HG03442 (cell line): ENCODE measurements at regions not wholly inside any gene's neighbourhood (a gene's known extent, or its start where the extent isn't known, plus 50 kb on each side); places are given as distances from the start of the nearest gene placed in this dataset.
"Not testable (repeated sequence)": the region's sequence is repeated elsewhere in the genome, so short reads cannot be mapped to it uniquely, and the experiment has no call there.

Experiments used
- ATAC-seq: cut with Tn5 transposase; IDR thresholded peaks from one replicate; pipeline ENCODE4 v1.9.1; 2021; ENCODE audit warnings: mild to moderate bottlenecking, moderate library complexity; ENCODE audit not compliant: unreplicated experiment

DNA sequence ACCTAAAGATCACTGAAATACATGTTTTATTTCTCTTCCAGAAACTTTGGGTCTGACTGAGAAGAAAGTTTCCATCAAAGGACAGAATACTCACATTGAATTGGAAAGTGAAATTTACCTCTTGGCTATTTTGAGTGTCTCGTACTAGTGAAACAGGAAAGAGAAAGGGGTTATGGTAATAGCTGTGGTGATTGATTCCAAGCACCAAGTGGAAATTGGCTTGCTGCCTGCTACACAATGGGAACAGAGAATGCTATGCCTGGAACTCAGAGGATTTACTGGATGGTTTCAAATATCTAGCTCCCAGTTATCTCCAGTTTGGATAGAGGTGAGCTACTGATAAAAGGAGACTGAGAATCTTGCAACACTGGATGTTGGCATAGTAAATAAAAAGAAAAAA lies 492.8 kb upstream of the FSIP2 start:
- no peak for ATAC-seq

DNA sequence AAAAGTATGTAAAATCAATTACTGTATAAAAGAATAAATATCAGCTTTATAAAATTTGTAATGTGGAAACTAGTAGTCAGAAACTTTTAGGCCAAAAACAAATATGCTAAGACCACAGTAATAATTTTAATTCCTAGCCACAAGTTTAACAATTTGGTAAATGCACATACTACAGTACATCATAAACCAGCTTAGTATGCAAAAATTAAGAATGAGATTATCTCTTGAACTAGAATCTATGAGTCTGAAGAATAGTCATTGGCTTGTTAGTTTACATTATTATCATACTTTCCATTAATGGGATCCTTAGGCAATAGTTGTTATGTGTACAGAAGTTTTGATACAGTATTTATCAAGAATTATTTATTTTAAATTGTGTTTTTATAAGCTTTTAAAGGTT lies 491.9 kb upstream of the FSIP2 start:
- no peak for ATAC-seq

DNA sequence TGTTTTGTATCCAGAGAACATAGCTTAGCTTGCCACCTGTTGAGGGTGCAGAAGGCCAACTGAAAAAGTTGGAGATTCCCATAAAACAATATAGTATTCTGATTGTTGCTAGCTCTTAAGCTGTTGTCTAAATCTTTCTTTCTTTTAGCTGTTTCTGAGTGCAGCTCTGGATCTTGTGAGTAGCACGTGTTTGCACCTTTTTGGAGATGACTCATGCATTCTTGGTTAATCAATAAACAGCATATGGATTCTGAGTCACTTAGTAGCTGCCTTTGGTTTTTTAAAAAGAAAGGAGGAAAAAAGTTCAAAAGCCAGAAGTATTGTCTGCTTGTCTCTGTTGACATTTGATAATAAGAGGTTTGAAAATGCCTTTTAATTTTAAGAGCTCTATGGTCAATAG lies 483.0 kb upstream of the FSIP2 start:
- ATAC-seq: peak; percentile 54

DNA sequence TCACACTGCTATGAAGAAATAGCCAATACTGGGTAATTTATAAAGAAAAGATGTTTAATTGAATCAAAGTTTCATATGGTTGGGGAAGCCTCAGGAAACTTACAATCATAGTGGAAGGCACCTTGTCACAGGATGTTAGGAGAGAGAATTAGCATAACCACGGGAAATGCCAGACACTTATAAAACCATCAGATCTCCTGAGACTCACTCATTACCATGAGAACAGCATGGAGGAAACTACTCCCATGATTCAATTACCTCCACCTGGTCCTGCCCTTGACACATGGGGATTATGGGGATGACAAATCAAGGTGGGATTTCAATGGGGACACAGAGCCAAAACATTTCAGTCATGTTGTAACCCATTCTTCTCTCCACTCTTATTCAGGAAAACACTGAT lies 472.9 kb upstream of the FSIP2 start:
- ATAC-seq: no peak

DNA sequence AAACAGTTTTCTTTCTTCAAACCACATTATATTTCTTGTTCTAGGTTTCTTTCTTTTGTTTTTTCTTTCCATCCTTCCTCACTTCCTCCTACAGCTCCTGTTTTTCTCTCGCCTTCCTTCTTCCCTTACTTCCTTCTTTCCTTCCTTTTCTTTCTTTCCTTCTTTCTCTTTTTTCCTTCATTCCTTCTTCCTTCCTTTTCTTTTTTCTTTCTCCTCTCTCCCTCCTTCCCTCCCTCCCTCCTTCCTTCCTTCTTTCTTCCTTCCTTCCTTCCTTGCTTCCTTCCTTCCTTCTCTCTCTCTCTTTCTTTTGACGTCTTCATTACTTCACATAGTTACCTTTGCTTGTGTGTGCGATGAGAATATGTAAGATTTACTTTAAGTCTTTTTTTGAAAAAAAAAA lies 470.0 kb upstream of the FSIP2 start:
- no peak for ATAC-seq

DNA sequence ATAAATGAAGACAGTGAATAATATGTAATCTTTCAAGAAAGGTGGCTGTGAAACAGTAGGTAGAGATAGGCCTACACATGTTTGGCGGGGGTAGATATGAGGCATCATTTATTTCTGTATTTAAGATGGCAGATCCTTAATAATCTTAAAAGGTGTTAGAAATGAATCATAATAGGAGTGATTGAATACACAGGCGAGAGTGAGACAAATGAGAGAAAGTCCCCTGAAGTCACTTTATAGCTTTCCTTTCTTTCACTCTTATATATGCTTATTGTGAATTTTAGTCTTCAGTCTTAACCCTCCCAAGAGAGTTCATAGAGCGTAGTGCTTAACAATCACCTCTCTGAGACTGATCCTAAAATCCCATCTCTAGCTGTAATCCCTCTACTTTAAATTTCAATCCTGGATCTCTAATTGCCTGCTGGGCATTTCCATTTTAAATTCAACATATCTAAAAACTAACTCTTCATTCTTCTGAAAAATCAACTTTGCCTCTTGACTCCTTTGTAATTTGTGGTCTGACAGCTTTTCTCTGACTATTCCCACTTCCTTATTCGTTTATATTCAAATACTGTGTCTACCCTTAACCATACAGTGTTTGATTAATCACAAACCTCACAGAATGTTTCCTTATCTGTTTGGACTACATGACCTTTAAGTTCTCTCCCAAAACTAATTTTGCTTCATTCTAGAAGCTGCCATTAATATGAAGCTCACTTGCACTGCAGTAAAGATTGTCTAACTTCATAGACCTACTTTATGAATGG lies 463.7 kb upstream of the FSIP2 start:
- no peak for ATAC-seq

DNA sequence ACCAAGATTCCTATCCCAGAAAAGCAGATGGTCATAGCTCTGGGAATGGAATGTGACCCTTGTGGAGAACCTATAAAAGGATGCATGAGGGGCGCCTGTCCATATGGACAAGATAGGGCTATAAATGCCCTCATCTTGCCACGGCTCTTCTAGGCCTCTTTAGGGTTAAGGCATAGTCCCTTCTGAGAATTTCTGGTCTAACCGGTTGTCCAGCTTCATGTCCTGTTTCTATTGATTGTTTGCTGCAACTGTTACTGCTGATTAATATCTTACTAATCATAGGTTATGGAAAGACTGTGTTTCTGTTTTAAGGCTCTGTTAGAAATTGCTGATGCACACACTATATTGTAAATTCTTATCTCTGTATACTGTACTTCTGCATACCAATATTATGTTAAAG lies 462.6 kb upstream of the FSIP2 start:
- not testable (repeated sequence) for ATAC-seq

DNA sequence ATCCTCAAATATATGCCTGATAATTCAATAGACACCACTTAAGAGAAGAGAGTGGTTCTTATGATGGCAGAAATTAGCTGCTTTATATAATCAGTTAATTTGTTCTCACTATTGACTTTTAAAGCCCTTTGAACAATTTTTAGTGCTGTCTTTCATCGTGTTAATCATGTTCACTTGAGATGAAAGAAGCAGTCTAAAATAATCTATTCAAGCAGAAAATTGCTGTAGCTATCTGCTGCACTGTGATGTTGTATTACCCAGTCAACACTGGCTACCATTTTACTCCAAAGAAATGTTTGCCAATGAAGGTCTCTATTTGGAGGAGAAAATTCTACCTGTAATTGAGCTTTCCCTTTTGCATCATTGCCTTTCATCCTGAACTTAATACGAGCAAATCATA lies 459.8 kb upstream of the FSIP2 start:
- ATAC-seq: no peak

DNA sequence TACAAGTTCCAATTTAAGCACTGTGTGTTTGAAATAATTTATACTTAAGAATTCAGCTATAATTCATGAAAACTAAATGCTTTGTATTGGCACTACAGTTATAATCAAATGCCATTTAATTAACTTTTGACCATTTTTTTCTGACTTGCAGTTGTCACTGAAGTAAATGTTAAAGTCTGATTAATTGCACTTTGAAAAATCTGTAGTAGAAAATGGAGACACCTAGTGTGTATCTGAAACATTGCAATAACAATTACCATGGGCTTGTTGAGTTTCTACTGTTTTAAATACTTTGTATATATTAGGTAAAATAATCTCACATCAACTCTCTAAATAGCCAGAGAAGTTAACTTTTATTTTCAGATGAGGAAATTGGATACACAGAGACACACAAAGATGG lies 458.6 kb upstream of the FSIP2 start:
- ATAC-seq: no peak

DNA sequence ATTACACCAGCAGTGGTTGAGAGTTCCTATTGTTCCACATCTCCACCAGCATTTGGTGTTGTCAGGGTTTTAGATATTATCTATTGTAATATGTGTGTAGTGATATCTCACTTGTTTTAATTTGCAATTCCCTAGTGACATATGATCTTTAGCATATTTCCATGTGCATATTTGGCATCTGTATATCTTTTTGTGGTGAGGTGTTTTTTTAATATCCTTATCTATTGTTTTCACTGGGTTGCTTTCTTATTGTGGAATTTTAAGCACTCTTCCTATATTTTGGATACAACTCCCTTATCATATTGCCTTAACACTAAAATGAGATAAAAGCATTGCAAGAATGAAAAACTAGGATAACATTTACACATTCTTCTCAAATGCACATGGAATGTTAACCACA lies 453.9 kb upstream of the FSIP2 start:
- ATAC-seq: no peak

DNA sequence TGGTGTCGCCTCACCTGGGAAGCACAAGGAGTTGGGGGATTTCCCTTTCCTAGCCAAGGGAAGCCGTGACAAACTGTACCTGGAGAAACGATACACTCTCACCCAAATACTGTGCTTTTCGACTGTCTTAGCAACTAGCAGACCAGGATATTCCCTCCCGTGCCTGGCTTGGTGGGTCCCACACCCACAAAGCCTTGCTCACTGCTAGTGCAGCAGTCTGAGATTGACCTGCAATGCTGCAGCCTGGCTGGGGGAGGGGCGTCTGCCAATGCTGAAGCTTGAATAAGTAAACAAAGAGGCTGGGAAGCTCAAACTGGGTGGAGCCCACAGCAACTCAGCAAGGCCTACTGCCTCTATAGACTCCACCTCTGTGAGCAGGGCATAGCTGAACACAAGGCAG lies 448.6 kb upstream of the FSIP2 start:
- not testable (repeated sequence) for ATAC-seq

DNA sequence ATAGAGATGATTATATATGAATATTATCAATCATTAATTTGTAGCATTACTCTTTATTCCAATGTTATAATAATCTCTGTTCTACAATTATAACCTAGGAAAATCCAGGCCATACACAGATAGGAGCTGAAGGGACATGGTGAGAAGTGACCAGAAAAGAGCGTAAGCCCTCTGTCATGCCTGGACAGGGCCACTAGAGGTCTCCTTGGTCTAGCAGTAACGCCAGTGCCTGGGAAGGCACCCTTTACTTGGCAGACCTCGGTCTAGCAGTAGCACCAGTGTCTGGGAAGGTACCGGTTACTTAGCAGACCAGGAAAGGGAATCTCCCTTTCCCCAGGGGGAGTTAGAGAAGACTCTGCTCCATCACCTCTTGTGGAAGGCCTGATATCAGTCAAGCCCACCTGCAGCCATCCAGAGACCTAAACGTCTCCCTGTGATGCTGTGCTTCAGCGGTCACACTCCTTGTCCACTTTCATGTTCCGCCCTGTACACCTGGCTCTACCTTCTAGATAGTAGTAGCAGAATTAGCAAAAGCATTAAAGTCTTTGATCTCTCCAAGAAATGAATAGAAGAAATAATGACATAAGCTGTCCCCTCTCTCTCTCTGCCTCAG lies 447.5 kb upstream of the FSIP2 start:
- peak; percentile 99 for ATAC-seq

DNA sequence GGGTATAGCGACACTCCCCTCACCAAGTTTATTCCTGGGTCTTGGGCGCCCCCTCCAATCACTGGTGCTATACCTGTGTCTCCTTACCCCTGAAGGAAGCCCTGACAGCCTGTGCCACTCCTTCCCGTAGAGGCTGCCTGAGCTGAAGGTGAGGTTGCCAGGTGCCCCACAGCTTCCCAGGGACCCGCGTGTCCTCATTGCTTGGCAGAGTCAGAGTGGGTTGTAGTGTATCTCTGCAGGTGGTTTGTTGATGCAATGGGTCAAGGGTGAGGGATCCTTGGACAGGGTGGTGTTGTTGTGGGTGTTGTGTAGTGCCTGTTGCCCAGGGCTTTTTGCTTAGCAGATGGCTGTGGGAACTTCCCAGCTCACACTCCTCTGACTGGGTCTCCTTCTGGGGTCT lies 438.7 kb upstream of the FSIP2 start:
- ATAC-seq: no peak

DNA sequence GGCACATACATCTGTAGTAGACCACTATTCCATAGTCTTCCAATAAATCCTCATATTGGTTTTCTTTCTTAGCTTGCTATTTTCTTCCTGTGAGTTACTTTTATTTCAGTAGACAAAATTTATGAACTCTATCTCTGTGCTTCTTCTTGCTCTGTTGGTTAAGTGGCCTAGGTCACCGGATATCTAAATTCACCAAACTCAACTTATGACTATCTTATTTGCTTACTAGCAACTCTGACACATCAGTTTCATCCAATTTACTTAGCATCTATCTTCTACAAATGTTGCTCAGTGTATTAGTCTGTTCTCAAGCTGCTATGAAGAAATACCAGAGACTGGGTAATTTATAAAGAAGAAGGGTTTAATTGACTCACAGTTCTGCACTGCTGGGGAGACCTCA lies 432.5 kb upstream of the FSIP2 start:
- peak; percentile 48 for ATAC-seq

DNA sequence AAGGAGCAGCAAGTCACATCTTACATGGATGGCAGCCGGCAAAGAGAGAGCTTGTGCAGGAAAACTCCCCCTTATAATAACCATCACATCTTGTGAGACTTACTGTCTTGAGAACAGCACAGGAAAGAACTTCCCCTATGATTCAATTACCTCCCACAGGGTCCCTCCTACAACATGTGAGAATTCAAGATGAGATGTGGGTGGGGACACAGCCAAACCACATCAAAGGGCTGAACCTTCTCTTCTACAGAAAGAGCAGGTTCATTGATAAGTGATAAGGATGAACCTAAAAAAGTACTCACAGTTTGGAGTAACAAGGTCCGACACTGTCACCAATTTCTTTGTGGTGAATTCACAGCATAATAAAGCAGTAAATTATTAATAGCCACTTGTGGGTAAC lies 422.2 kb upstream of the FSIP2 start:
- peak; percentile 93 for ATAC-seq

DNA sequence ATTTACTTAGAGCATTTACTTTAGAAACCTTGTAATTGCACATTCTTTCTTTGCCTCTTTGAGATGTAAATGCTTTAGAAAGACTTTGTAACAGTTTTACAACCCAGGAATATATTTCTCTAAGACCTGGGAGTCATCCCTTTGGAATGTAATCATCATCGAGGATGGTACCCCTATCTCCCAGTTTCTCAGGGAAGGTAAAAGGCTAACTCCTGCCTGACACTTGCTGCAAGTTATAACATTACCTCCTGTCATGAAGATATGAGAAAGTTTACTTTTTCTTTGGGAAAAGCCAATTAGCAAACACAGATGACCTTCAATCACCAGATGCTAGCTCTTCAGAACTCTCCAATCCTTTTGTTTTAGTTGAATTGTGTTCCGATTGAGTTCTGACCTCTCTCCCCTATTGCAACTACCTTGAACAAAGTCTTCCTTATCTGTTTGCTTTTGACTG lies 420.3 kb upstream of the FSIP2 start:
- ATAC-seq: no peak

DNA sequence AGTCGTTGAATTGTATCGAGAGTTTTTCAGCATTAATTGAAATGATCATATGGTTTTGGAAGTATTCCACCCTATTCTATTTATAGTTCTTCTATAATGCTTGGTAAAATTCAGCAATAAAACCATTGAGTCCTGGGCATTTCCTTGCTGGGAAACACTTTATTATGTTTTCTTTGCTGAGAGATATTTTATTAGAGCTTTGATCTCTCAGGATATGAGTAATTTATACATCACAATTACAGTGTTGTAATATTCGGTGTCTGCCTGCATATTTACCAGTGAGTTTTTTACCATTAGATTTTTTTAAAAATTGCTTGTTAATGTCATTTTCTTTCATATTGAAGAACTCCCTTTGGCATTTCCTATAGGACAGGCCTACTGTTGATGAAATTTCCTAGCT lies 402.7 kb upstream of the FSIP2 start:
- ATAC-seq: no peak

DNA sequence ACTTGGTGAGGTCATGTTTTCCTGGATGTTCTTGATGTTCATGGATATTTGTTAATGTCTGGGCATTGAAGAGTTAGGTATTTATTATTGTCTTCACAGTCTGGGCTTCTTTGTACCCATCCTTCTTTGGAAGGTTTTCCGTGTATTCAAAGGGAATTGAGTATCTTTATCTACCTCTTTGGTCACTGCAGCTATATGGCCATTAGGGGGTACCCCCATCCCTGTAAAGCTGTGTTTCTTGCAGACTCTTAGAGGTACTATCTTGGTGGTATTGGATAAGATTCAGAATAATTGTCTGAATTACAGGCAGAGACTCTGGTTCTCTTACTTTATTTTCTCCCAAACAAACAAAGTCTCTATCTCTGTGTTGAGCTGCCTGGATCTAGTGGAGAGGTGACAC lies 401.6 kb upstream of the FSIP2 start:
- no peak for ATAC-seq

DNA sequence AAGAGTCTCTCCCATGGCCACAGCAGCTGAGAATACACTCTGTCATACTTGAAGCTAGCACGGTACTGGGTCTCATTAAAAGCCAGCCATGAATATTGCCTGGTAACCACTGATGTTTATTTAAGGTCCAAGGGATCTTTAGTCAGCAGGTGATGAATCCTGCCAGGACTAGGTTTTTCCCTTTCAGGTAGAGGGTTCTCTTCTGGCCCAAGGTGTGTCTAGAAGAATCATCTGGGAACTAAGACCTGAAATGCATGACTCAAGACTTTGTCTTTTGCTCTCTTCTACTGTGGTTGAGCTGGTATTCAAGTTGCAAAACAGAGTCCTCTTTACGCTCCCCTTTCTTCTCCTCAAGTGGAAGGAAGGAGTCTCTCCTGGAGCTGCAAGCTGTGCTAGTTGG lies 400.5 kb upstream of the FSIP2 start:
- ATAC-seq: no peak

DNA sequence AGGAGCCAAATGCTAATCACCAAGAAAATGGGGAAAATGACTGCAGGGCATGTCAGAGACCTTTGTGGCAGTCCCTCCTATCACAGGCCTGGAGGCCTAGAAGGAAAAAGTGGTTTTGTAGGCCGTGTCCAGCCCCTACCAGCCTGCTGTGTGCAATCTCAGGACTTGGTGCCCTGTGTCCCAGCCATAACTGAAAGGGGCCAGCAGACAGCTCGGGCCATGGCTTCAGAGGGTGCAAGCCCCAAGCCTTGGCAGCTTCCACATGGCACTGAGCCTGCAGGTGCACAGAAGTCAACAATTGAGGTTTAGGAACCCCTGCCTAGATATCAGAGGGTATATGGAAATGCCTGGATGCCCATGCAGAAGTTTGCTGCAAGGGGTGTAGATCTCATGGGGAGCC lies 391.2 kb upstream of the FSIP2 start:
- no peak for ATAC-seq

DNA sequence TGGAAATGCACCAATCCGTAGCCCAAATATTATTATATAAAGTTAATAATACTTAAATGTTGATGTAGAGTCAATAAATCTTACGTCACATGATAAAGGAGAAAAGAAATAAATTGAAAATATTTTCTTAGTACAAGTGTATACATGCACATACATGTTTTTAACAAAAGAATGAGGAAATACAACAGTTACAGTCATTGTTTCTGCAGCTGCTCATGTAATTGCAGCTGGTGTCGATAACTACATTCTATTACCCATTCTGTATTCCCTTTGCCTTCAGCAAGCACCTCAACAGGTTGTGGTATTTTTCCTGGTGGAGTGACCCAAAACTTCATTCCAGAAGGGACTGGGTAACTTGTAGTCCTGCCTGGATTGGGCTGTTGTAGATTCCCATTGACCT lies 377.8 kb upstream of the FSIP2 start:
- no peak for ATAC-seq

DNA sequence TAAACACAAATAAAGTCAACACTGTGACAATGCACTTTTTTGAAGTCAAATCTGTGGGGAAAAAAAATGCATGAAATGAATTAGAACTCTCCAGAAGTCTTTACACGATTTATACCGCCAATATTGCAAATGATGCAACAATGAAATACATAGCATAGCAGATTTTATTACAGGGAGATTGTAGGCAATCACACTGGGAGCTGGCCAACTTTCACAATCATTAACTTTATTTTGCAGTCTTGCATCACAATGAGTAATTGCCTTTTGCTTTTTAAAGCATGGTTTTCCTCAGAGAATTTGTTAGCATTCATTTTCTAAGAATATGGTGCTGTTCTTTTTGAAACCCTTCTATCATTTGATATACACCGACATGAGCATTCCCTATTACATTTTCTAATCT lies 366.4 kb upstream of the FSIP2 start:
- no peak for ATAC-seq

DNA sequence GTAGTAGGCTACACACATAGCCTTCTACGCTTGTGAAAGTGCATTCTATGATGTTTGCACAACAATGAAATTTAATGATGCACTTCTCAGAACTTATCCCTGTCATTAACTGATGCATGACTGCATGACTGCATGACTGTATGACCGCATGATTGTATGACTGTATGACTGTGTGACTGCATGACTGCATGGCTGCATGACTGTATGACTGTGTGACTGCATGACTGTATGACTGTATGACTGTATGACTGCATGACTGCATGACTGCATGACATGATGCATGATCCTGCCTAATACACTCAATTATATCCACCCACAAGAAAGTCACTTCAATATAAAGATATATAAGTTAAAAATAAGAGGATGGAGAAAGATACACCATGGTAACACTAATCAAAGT lies 365.4 kb upstream of the FSIP2 start:
- ATAC-seq: no peak
